ENCODE measurements at regions not wholly inside any gene's neighbourhood (a gene's known extent, or its start where the extent isn't known, plus 50 kb on each side); places are given as distances from the start of the nearest gene placed in this dataset.

GRCh38 chr7:12788171-12788570 lies 100.7 kb downstream of the ARL4A start:
- TF ChIP-seq EZH2 (IDR thresholded peaks at IDR 0.05) (no peak), POLR2AphosphoS5 (IDR thresholded peaks at IDR 0.05; ENCODE audit: borderline replicate concordance, low read depth, low read length) (no peak)
